ENCODE measurements at regions not wholly inside any gene's neighbourhood (a gene's known extent, or its start where the extent isn't known, plus 50 kb on each side); places are given as distances from the start of the nearest gene placed in this dataset.

GRCh38 chr1:82858031-82858430, 1057.3 kb downstream of the ADGRL2 start:
- no peak overlapping the region for H3K4me3 ChIP-seq (ENCODE audit: control insufficient read depth, low read depth, low read length)
- TF ChIP-seq CTCF (conservative IDR thresholded peaks at IDR 0.05; ENCODE audit: control insufficient read depth, insufficient read depth, low read depth, low read length), result no peak
- DNase-seq (ENCODE audit: low read depth), result no peak

- no peak for DNase-seq (ENCODE audit: low read depth)
- TF ChIP-seq CTCF (conservative IDR thresholded peaks at IDR 0.05; ENCODE audit: control insufficient read depth, insufficient read depth, low read depth, low read length), result no peak
- no peak overlapping the region for H3K4me3 ChIP-seq (ENCODE audit: control insufficient read depth, low read depth, low read length)
These were observed 1048.7 kb downstream of the ADGRL2 start for GRCh38 chr1:82849460-82849859.

DNA sequence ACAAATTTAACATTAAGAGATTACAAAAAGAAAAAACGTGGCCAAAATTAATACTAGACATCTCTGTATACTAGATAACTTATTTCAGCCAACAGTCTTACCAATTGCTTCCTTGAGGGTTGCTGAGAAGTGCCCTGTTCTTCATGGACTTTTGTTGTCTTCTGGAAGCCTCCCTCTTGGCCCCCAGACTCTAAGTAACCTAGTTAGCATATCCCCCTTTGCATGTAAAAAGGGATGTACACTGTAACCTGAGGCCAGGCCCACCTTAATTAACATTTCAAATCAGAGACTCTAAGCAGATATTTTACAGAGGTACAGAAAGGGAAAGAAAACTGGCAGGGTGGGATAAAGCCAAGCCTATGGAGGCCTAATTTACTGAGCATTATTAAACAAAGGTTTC, 1047.3 kb downstream of the ADGRL2 start:
- no peak overlapping the region for H3K4me3 ChIP-seq (ENCODE audit: control insufficient read depth, low read depth, low read length)
- no peak for TF ChIP-seq CTCF (conservative IDR thresholded peaks at IDR 0.05; ENCODE audit: control insufficient read depth, insufficient read depth, low read depth, low read length)
- no peak for DNase-seq (ENCODE audit: low read depth)

GRCh38 chr1:82845866-82846265, 1045.1 kb downstream of the ADGRL2 start:
- DNase-seq (ENCODE audit: low read depth), result no peak
- H3K4me3 ChIP-seq (ENCODE audit: control insufficient read depth, low read depth, low read length), result no peak overlapping the region
- TF ChIP-seq CTCF (conservative IDR thresholded peaks at IDR 0.05; ENCODE audit: control insufficient read depth, insufficient read depth, low read depth, low read length), result no peak

GRCh38 chr1:82844911-82845827, 1044.4 kb downstream of the ADGRL2 start:
- no peak overlapping the region for H3K4me3 ChIP-seq (ENCODE audit: control insufficient read depth, low read depth, low read length)
- DNase-seq (ENCODE audit: low read depth), result no peak
- no peak for TF ChIP-seq CTCF (conservative IDR thresholded peaks at IDR 0.05; ENCODE audit: control insufficient read depth, insufficient read depth, low read depth, low read length)

- no peak for TF ChIP-seq CTCF (conservative IDR thresholded peaks at IDR 0.05; ENCODE audit: control insufficient read depth, insufficient read depth, low read depth, low read length)
- H3K4me3 ChIP-seq (ENCODE audit: control insufficient read depth, low read depth, low read length), result no peak overlapping the region
- DNase-seq (ENCODE audit: low read depth), result no peak
These were observed 1043.7 kb downstream of the ADGRL2 start for GRCh38 chr1:82844447-82844846.
